Cardiac muscle cell (in vitro differentiated cells and primary cell): ENCODE measurements at regions not wholly inside any gene's neighbourhood (a gene's known extent, or its start where the extent isn't known, plus 50 kb on each side); places are given as distances from the start of the nearest gene placed in this dataset.

ENCODE experiments used
- DNase-seq, 2 donors: peaks; one replicate each; pipeline versions ENCODE4 v3.0.0 to v3.0.0-alpha.2; 2010 to 2017; ENCODE audit warnings: low read depth in 1 of 2, low spot score in 1 of 2
- H3K27ac ChIP-seq: fragments of 200-600 bp; sonication (generic); 2 replicates; pipeline ENCODE4 v1.5.1; 2016
- H3K27me3 ChIP-seq: fragments of 200-600 bp; sonication (generic); 2 replicates; pipeline ENCODE4 v1.6.0; 2016; ENCODE audit warnings: control low read depth
- H3K36me3 ChIP-seq: fragments of 200-600 bp; sonication (generic); 2 replicates; pipeline ENCODE4 v1.5.1; 2016; ENCODE audit warnings: control low read depth
- H3K4me1 ChIP-seq: fragments of 200-600 bp; sonication (generic); 2 replicates; pipeline ENCODE4 v1.8.1; 2017; ENCODE audit warnings: low read depth, mild to moderate bottlenecking, mixed run types
- H3K4me3 ChIP-seq: fragments of 200-600 bp; sonication (generic); 2 replicates; pipeline ENCODE4 v1.5.1; 2016; ENCODE audit warnings: mild to moderate bottlenecking
- H3K9me3 ChIP-seq: fragments of 200-600 bp; sonication (generic); 2 replicates; pipeline ENCODE4 v1.5.1; 2017; ENCODE audit warnings: low read depth, mild to moderate bottlenecking, control low read depth
- TF ChIP-seq, protein P1 (sequence below): IDR thresholded peaks from 2 replicates; pipeline ENCODE4 v1.5.1; 2012; ENCODE audit warnings: low read depth, mild to moderate bottlenecking, low read length

DNA sequence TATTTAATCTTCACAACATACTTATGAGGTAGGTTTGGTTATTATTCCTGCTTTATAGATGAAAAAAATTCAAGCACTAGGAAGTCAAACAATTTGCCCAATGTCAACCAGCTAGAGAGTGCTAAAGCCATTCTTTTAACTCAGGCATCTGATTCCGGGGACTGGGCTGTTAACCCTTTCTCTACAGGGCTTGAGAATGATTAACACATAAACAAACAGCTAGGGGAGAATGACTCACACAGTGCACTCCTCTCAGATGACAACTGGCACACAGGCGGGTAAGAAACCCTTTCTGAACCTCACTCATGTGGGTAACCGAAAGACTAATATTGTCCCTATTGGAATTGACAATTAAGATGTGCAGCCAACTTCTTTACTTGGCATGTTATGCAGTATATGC lies 86.3 kb upstream of the FSHR start:
- Histone ChIP-seq H3K4me1 (no peaks in the 10 kb centered on the region), H3K27ac (no peak overlapping the region), H3K4me3 (no peak overlapping the region), H3K36me3 (no peaks in the 10 kb centered on the region), H3K27me3 (no peaks in the 10 kb centered on the region), H3K9me3 (no peaks in the 10 kb centered on the region)
- DNase-seq: peak in 1 of 2 donors; percentile 8
- TF ChIP-seq, protein P1, sequence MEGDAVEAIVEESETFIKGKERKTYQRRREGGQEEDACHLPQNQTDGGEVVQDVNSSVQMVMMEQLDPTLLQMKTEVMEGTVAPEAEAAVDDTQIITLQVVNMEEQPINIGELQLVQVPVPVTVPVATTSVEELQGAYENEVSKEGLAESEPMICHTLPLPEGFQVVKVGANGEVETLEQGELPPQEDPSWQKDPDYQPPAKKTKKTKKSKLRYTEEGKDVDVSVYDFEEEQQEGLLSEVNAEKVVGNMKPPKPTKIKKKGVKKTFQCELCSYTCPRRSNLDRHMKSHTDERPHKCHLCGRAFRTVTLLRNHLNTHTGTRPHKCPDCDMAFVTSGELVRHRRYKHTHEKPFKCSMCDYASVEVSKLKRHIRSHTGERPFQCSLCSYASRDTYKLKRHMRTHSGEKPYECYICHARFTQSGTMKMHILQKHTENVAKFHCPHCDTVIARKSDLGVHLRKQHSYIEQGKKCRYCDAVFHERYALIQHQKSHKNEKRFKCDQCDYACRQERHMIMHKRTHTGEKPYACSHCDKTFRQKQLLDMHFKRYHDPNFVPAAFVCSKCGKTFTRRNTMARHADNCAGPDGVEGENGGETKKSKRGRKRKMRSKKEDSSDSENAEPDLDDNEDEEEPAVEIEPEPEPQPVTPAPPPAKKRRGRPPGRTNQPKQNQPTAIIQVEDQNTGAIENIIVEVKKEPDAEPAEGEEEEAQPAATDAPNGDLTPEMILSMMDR: no peak

DNA sequence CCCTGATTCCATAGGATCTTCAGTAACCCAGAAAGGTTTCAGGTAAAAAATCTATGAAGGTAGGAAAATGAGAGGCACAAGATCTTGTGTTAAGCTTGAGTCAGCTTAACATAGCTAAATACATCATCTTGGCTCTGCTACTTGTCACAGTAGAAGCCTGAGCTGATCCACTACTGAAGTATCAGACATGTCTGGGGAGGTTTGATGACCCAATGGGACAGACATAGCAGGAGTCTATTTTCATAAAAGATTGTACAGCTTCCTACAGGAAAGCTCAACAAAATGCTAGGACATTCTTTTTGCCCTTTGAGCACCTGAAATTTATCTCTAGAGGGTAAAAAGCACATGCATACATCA lies 84.3 kb upstream of the FSHR start:
- H3K4me3 ChIP-seq: no peak overlapping the region
- H3K36me3 ChIP-seq: no peaks in the 10 kb centered on the region
- TF ChIP-seq, protein P1: no peak
- no peaks in the 10 kb centered on the region for H3K4me1 ChIP-seq
- no peaks in the 10 kb centered on the region for H3K27me3 ChIP-seq
- DNase-seq: no peak
- no peak overlapping the region for H3K27ac ChIP-seq
- H3K9me3 ChIP-seq: no peaks in the 10 kb centered on the region

DNA sequence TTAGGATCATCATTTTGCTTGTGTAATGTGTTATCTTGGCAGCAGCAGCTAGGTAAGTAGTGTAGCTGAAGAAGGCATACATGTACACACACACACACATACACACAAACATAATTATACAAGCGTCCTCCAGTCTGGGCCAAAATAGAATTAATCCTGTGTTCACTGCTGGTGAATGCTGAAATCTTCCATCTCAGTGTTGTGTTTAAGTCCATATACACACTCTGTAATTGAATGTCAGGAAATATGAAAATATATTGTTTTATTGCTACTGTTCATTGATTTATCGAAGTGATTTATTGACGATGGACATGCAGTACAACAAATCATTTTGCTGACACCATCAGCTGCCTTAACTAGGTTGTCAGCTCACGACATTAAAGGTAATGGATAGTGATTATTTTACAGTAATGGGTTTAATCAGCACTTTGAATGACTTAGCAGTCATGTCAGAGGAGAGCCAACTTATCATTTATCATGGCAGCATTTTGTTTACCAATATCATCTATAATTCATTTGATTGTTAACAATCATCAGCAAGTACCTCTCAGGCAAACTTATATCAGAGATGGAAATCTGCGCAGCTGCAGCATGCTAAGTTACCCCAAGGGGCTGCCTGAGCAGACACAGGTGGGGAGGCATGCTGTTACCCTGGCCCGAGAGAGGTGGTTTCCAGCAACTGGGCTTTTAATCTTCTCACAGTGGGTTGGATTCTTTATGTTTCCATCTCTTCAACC lies 83.7 kb upstream of the FSHR start:
- Histone ChIP-seq H3K27me3 (no peaks in the 10 kb centered on the region), H3K4me1 (no peaks in the 10 kb centered on the region), H3K4me3 (no peak overlapping the region), H3K9me3 (no peaks in the 10 kb centered on the region), H3K36me3 (no peaks in the 10 kb centered on the region), H3K27ac (no peak overlapping the region)
- DNase-seq: no peak
- TF ChIP-seq, protein P1: no peak

DNA sequence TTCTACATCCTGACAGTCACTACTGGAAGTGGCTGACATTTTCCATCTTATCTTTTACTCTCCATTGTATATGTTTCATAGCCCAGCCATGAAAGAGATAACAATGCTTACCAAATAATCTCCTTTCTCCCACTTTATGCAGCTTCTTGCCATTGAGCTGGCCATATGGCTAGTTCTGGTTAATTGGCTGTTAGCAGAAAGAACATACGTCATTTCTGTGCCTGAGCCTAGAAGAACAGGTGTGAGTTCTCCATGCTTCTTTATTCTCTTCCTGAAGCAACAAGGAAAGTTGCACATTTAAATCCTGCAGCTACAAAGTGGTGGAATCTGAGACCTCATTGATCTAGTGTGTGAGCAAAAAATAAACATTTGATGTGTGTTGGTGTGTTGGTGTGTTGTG lies 82.0 kb upstream of the FSHR start:
- H3K36me3 ChIP-seq: no peaks in the 10 kb centered on the region
- TF ChIP-seq, protein P1: no peak

DNA sequence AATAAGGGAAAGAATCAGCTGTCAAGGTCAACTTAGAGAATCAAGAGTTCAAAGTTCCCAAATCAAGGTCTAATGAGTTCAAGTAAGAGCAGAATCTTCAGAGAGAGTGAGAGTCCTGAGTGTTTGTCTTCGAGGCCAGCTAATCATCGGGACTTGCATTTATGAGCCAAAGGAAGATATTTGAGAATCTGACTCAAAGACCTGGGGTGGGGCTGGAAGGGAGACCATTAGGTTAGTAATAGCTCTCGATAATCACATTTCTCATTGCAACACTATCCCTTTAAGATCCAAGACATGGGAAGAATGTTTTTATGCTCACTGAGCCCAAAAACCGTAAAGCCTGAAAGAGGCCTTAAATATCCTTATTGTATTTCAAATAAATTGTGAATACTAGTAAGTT lies 72.0 kb upstream of the FSHR start:
- H3K9me3 ChIP-seq: no peaks in the 10 kb centered on the region

More for the DNA sequence above, 82.0 kb upstream of the FSHR start:
- Histone ChIP-seq H3K4me3 (no peak overlapping the region), H3K27me3 (no peaks in the 10 kb centered on the region), H3K27ac (no peak overlapping the region), H3K9me3 (no peaks in the 10 kb centered on the region), H3K4me1 (no peaks in the 10 kb centered on the region)
- DNase-seq: no peak

More for the DNA sequence above, 72.0 kb upstream of the FSHR start:
- no peak for DNase-seq
- Histone ChIP-seq H3K36me3 (no peaks in the 10 kb centered on the region), H3K4me3 (no peak overlapping the region), H3K27me3 (no peaks in the 10 kb centered on the region), H3K27ac (no peak overlapping the region), H3K4me1 (no peaks in the 10 kb centered on the region)
- TF ChIP-seq, protein P1: no peak
